ENCODE measurements at regions not wholly inside any gene's neighbourhood (a gene's known extent, or its start where the extent isn't known, plus 50 kb on each side); places are given as distances from the start of the nearest gene placed in this dataset.

DNA sequence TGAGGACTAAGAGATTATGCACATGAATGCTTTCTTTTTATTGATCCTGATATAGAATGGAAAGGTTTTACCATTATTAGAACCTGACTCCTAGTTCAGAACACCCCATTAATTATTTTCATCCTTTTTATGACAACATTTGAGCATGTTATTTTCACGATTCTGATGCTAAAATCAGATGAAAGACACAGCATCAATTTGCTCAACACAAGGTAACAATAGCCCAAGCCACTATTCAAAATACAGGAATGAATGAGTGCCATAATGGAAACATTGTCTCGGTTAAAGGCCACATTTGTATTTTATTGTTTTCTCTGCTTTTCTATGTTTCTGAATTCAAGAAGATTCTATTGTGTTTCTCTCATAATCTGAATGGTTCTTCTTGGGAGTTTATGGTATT is 126.3 kb upstream of the POF1B start:
- Histone ChIP-seq H3K4me1 (peaks cover 37% of the 10 kb centered on the region), H3K9me3 (no peaks in the 10 kb centered on the region)
- in situ Hi-C loops (cut with MboI; ENCODE audit: low sequenced_read_pairs) = no loop called here

DNA sequence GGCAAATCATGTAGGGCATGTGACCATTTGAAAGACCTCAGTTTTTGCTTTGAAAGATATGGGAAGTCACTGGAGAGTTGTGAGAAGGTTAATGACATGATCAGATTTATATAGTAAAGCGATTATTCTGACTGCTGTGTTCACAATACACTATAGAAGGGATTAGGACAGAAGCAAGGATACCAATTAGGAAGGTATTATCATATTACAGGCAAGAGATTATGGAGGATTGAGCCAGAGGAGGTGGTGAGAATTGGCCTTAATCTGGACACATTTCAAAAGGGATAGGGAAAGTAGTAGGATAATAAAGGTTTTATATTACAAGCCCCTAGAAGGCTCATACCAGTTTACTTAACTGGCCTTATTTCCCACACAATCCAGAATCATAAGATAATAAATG is 124.9 kb upstream of the POF1B start:
- H3K27me3 ChIP-seq (ENCODE audit: low read depth) = no peaks in the 10 kb centered on the region
- in situ Hi-C loops (cut with MboI; ENCODE audit: low sequenced_read_pairs) = no loop called here
- H3K4me3 ChIP-seq = no peak overlapping the region
- no peaks in the 10 kb centered on the region for H3K9me3 ChIP-seq
- H3K36me3 ChIP-seq (replicated peaks) = no peaks in the 10 kb centered on the region
- peaks cover 48% of the 10 kb centered on the region for H3K4me1 ChIP-seq
- DNase-seq (ENCODE audit: low spot score in 2 of 2) = peak; percentile 29 to 98

More for the DNA sequence above, 126.3 kb upstream of the POF1B start:
- peak in 1 of 2 experiments; percentile 94 for DNase-seq (ENCODE audit: low spot score in 2 of 2)
- H3K36me3 ChIP-seq (replicated peaks) = no peaks in the 10 kb centered on the region
- H3K4me3 ChIP-seq = no peak overlapping the region
- H3K27me3 ChIP-seq (ENCODE audit: low read depth) = no peaks in the 10 kb centered on the region

DNA sequence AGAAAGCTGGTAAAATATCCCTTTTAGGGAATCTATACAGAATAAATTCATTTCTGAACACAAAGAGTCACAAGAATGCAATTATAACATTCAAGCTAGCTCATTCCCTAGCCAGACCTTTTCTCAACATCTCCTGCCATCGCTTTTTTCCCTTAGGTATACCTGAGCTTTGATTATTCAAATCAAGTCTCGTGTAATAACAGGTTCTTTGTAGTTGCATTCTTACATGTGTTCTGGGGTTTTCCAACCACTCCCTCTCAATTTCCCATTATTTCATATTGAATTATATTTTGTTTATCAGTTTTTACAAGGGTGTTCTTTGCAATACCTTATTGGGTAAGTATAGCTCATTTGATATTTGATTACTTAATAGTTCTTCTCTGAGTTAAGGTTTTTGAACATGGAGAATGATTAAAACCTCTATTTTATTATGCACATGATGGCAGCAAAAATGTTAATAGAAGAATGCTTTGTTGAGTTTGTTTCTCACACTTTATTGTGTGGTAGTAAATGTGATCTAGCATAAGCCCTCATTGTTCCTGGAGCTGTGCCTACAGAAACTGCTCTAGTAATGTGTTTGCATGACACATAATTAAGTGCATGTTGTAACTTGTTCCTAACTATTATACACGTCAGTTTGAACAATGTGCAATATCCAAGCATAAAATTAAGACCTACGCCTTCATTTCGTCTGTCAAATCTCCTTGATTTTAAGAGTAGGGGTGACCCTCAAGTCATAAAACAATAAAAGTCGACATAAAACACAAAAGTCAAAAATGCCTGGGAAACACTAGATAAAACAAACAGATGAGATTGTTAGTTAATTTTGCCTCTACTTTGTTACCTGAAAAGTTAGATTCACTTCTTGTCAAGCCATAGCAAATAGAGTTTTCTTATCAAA is 124.0 kb upstream of the POF1B start:
- Histone ChIP-seq H3K4me1 (peaks cover 52% of the 10 kb centered on the region), H3K4me3 (no peak overlapping the region), H3K9me3 (no peaks in the 10 kb centered on the region), H3K36me3 (replicated peaks) (no peaks in the 10 kb centered on the region), H3K27me3 (ENCODE audit: low read depth) (no peaks in the 10 kb centered on the region)
- in situ Hi-C loops (cut with MboI; ENCODE audit: low sequenced_read_pairs) = no loop called here
- peak; percentile 65 to 98 for DNase-seq (ENCODE audit: low spot score in 2 of 2)

DNA sequence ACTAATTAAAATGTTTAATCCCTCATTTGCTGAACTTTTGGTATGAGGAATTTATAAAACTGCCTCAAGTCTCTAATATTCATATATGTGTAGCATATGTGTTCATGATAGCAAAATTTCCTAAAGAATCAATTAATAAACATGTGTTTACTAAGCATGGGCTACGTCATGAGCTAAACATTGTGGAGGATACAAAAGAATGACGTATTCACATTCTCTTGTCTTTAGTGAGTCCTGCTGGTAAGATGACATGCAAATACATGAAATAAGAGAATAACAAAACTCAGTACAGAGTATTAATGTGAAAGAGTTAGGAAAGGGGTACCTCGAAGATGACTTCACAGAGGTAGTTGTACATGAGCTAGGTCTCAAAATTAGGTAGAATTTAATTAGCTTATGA is 121.9 kb upstream of the POF1B start:
- no peaks in the 10 kb centered on the region for H3K9me3 ChIP-seq
- no peaks in the 10 kb centered on the region for H3K36me3 ChIP-seq (replicated peaks)
- in situ Hi-C loops (cut with MboI; ENCODE audit: low sequenced_read_pairs) = no loop called here
- H3K27me3 ChIP-seq (ENCODE audit: low read depth) = no peaks in the 10 kb centered on the region
- peaks cover 44% of the 10 kb centered on the region for H3K4me1 ChIP-seq
- H3K4me3 ChIP-seq = no peak overlapping the region
- DNase-seq (ENCODE audit: low spot score in 2 of 2) = no peak

DNA sequence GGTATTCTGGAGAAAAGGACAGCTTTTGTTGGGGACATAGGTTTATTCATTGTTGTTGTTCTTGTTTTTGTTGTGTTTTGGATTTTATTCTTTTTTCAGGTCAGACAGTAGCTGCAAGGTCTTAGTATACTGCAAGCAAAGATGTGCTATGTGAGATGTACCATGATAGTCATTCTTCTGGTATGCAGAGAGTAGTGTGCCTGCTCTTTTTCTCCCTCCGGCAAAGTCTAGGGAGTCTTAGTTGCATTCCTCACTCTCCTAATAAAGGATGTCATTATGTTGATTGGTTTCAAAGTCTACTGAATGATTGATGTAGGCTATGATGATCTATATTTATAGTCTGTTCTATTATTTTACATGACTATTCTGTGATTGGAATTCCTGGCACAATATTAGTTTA is 119.9 kb upstream of the POF1B start:
- in situ Hi-C loops (cut with MboI; ENCODE audit: low sequenced_read_pairs) = no loop called here
- H3K4me1 ChIP-seq = peaks cover 32% of the 10 kb centered on the region
- H3K36me3 ChIP-seq (replicated peaks) = no peaks in the 10 kb centered on the region
- H3K9me3 ChIP-seq = no peaks in the 10 kb centered on the region
- no peaks in the 10 kb centered on the region for H3K27me3 ChIP-seq (ENCODE audit: low read depth)
- DNase-seq (ENCODE audit: low spot score in 2 of 2) = peak; percentile 69 to 95
- H3K4me3 ChIP-seq = no peak overlapping the region

DNA sequence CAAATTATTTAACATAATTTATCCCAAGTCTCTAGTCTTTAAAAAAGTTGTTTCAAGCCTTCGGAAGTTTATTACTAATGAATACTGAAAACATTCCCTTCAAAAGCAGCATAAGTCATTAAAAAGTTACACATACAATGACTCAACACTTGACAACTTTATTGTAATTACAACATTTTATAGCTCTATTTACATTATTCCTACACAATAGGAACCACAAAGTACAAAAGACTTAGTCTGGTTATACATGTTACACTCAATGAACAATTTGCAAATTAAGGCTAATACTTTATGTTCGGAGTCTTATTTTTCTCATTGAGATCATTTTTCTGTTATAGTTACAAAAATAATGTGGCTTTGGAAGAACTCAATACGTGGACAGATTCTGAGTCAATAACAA is 114.4 kb upstream of the POF1B start:
- Histone ChIP-seq H3K9me3 (no peaks in the 10 kb centered on the region), H3K27me3 (ENCODE audit: low read depth) (no peaks in the 10 kb centered on the region), H3K4me1 (peaks cover 31% of the 10 kb centered on the region), H3K4me3 (no peak overlapping the region), H3K36me3 (replicated peaks) (no peaks in the 10 kb centered on the region)
- in situ Hi-C loops (cut with MboI; ENCODE audit: low sequenced_read_pairs) = no loop called here
- peak in 1 of 2 experiments; percentile 89 for DNase-seq (ENCODE audit: low spot score in 2 of 2)

DNA sequence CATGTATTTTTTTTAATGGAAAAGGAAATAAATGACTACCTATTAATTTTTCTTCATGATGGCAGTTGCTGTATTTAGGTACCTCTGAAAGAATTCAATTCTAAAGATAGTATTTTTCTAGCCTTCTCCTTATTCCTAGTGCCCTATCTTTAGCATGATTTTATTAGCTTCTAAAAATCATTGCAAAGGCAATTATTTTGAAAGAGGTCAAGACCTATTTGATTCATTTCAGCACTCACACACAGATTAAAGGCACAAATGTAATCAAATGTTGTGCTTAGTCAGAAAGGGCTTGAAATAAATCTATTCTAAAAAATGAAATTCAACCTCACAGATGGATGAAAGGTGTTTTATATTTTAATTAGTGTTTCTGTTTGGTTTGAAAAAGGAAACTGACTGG is 74.8 kb upstream of the POF1B start:
- H3K9me3 ChIP-seq = no peaks in the 10 kb centered on the region

DNA sequence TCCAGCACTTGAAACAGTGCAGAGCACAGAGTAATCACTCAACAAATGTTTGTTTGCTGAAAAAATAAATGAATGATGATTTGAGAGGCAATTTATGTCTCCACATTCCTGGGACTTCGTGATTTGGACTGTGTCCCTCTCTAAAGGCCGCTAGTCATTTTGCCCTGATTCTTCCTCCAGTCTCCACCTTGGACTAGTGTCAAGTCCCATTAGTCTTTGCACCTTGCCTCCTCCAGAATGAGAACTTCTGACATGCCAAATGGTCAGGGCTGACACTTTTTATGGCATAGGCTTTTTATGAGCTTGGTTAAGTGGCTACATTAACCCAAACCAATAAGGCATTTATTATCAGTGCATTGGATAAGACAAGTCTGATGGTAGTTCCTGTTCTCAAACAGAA is 65.1 kb upstream of the POF1B start:
- Histone ChIP-seq H3K4me1 (no peaks in the 10 kb centered on the region), H3K4me3 (no peak overlapping the region), H3K36me3 (replicated peaks) (no peaks in the 10 kb centered on the region), H3K27me3 (ENCODE audit: low read depth) (no peaks in the 10 kb centered on the region), H3K9me3 (peaks cover 9% of the 10 kb centered on the region; the same call in 1 of the 2 replicates)
- in situ Hi-C loops (cut with MboI; ENCODE audit: low sequenced_read_pairs) = no loop called here
- DNase-seq (ENCODE audit: low spot score in 2 of 2) = no peak

More for the DNA sequence above, 74.8 kb upstream of the POF1B start:
- Histone ChIP-seq H3K27me3 (ENCODE audit: low read depth) (no peaks in the 10 kb centered on the region), H3K4me3 (no peak overlapping the region), H3K4me1 (no peaks in the 10 kb centered on the region; the same call in 1 of the 2 replicates), H3K36me3 (replicated peaks) (no peaks in the 10 kb centered on the region)
- no peak for DNase-seq (ENCODE audit: low spot score in 2 of 2)
- in situ Hi-C loops (cut with MboI; ENCODE audit: low sequenced_read_pairs) = no loop called here
